Left lung (tissue), 4 donors: ENCODE measurements at regions not wholly inside any gene's neighbourhood (a gene's known extent, or its start where the extent isn't known, plus 50 kb on each side); places are given as distances from the start of the nearest gene placed in this dataset.

ENCODE experiments used
- ATAC-seq: fragments of 200-7000 bp; cut with Tn5 transposase; one replicate; pipeline ENCODE4 v1.9.1; 2020; ENCODE audit warnings: moderate library complexity
- DNase-seq, 4 donors: peaks; one replicate each; pipeline ENCODE4 v3.0.0-alpha.2; 2013 to 2020
- H3K27ac ChIP-seq, 2 donors: fragments of 200-600 bp; sonication (generic) in 1 of 2; one replicate each; pipeline versions ENCODE4 v1.5.0 to v1.8.0; 2020 to 2021
- H3K27me3 ChIP-seq, 2 donors: fragments of 200-600 bp; sonication (generic) in 1 of 2; one replicate each; pipeline versions ENCODE4 v1.5.0 to v1.8.0; 2020 to 2021
- H3K36me3 ChIP-seq, 2 donors: fragments of 200-600 bp; sonication (generic) in 1 of 2; one replicate each; pipeline versions ENCODE4 v1.5.0 to v1.8.0; 2020 to 2021
- H3K4me1 ChIP-seq, 2 donors: fragments of 200-600 bp; one replicate each; pipeline ENCODE4 v1.8.0; 2021
- H3K4me3 ChIP-seq, 2 donors: fragments of 200-600 bp; sonication (generic) in 1 of 2; one replicate each; pipeline versions ENCODE4 v1.5.0 to v1.8.0; 2020 to 2021; ENCODE audit warnings: mild to moderate bottlenecking in 1 of 2
- H3K9me3 ChIP-seq, 2 donors: fragments of 200-600 bp; sonication (generic) in 1 of 2; one replicate each; pipeline versions ENCODE4 v1.5.0 to v1.8.0; 2020 to 2021
- intact Hi-C, 2 donors: fragments of 100-400 bp; cut with DNase I; formaldehyde crosslinking; loops; one replicate each; pipeline versions ENCODE4 v1.11.2 to v1.14.2; 2022
- TF ChIP-seq, protein P1 (sequence below), 2 donors: fragments of 200-600 bp; sonication (generic) in 1 of 2; IDR thresholded peaks; one replicate each; pipeline versions ENCODE4 v1.5.0 to v1.8.0; 2021; ENCODE audit warnings: antibody characterized with exemption in 2 of 2
- donor health status: DM: no; HTN: yes; CAD: no.
- donor health status: DM: no; HTN: no; CAD: no.

DNA sequence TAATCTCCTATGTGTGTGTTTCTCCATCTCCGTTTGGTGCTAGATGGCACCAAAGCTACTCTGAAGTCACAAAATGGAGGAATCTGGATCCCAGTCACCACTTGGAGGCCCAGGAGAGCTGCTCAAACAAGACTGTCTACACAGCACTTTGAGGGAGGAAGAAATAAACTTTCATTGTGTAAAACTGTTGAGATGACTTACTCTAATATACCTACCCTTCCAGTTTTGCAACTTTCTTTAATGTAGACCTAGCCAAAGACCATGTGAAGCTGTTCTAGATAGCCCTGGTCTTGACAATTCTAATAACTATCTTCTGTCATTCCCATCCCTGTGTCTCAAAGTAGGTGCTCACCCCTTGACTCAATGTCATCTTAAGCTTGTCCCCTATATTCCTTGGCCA lies 52.8 kb upstream of the TAB3 start:
- Histone ChIP-seq H3K27ac (no peak overlapping the region), H3K36me3 (no peaks in the 10 kb centered on the region), H3K4me1 (no peaks in the 10 kb centered on the region), H3K9me3 (no peaks in the 10 kb centered on the region), H3K4me3 (no peak overlapping the region), H3K27me3 (no peaks in the 10 kb centered on the region)
- no peak for DNase-seq
- ATAC-seq, result no peak
- TF ChIP-seq, protein P1, sequence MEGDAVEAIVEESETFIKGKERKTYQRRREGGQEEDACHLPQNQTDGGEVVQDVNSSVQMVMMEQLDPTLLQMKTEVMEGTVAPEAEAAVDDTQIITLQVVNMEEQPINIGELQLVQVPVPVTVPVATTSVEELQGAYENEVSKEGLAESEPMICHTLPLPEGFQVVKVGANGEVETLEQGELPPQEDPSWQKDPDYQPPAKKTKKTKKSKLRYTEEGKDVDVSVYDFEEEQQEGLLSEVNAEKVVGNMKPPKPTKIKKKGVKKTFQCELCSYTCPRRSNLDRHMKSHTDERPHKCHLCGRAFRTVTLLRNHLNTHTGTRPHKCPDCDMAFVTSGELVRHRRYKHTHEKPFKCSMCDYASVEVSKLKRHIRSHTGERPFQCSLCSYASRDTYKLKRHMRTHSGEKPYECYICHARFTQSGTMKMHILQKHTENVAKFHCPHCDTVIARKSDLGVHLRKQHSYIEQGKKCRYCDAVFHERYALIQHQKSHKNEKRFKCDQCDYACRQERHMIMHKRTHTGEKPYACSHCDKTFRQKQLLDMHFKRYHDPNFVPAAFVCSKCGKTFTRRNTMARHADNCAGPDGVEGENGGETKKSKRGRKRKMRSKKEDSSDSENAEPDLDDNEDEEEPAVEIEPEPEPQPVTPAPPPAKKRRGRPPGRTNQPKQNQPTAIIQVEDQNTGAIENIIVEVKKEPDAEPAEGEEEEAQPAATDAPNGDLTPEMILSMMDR (IDR thresholded peaks at IDR 0.05), result no peak
- intact Hi-C loops, result no loop called here

DNA sequence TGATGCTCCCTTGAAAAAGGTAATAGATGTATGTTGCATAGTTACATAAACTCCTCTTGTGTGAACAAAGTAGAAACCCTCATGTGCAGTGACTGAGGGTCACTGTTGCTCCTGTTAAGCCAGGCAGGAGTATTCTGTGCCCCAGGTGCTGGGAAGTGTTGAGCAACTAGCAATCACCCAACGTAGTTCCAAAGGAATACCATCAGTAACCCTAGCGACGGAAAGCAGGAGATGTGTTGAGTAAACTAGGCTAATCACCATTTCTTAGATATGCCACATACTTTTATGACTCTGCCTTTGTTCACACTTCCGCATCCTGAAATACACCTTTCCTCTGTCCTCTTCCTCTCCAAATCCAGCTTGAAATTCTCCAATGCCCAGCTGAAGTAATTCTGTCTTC lies 50.9 kb upstream of the TAB3 start:
- Histone ChIP-seq H3K4me1 (no peaks in the 10 kb centered on the region), H3K36me3 (no peaks in the 10 kb centered on the region), H3K9me3 (no peaks in the 10 kb centered on the region), H3K27ac (no peak overlapping the region), H3K4me3 (no peak overlapping the region), H3K27me3 (no peaks in the 10 kb centered on the region)
- intact Hi-C loops, result no loop called here
- no peak for DNase-seq
- TF ChIP-seq, protein P1 (IDR thresholded peaks at IDR 0.05), result no peak
- no peak for ATAC-seq
